Amygdala (tissue), 56 donors: ENCODE measurements at regions not wholly inside any gene's neighbourhood (a gene's known extent, or its start where the extent isn't known, plus 50 kb on each side); places are given as distances from the start of the nearest gene placed in this dataset.

Experiments used
- DNase-seq, 56 donors: peaks; one replicate each; lab custom pipeline; 2025; lab: John Stamatoyannopoulos, UW

DNA sequence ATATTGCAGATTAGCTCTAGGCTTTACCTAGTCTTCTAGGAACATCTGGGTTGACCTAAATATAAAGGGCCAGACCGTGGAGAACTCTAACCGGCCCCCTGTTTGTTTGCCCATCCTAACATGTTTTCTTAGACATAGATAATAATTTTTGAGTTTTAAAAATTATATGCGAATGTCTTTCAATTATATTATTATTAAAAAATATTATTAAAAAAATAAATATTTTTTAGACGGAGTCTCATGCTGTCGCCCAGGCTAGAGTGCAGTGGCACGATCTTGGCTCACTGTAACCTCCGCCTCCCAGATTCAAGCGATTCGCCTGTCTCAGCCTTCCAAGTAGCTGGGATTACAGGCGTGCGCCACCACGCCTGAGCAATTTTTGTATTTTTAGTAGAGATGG, 318.5 kb downstream of the INHBA start:
- no peak for DNase-seq

DNA sequence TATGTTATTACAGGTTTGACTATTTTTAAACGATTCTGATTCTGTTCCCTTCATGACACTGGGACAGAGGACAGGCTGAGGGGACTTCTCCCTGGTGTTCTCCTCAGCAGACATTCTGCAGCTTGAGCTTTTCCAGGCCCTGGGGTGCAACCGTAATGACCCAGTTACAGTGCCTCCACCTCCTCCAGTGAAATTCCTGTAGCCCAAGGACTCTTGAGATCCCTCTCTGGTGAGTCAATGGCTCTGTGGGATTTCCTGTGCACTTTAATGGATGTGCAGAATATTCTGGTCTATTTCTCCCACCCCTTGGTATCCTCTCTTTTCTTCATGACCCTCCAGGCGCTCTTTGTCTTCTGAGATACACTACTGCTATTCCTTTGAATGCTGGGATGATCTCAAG, 319.3 kb downstream of the INHBA start:
- DNase-seq, result no peak

DNA sequence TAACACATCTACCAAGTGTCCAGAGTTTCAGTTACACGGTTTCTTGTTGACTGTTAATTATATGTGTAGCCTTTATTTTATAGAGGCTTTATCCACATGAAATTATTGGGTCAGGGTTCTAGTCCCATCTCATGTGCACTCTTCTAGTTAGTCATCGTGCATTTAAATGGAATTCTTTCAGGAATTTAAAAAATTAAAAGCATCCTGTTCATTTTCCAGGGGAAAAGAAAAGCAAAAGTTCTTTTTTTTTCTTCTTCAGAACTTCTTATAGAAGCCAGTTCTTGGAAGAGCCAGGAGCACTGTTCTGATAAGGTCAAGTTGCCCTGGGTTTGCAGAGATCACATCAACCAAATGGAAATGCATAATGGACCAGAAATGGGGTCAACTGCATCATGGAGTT, 324.7 kb downstream of the INHBA start:
- no peak for DNase-seq

DNA sequence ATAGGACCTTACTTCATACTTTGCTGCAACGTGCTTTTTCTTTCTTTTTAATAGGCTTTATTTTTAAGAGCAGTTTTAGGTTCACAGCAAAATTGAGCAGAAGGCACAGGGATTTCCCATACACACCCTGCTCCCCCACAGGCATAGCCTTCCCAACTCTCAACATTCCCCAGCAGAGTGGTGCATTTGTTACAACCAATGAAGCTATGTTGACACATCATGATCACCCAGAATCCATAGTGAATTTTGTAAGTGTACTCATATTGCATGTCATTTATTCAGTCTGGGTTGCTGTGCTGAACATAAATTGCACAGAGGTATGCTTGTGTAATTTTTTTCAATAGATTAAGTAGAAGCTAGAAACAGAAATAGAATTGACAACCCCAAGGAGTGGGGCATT, 327.3 kb downstream of the INHBA start:
- no peak for DNase-seq

GRCh38 chr7:41374150-41374848, 328.6 kb downstream of the INHBA start:
- DNase-seq, result no peak

DNA sequence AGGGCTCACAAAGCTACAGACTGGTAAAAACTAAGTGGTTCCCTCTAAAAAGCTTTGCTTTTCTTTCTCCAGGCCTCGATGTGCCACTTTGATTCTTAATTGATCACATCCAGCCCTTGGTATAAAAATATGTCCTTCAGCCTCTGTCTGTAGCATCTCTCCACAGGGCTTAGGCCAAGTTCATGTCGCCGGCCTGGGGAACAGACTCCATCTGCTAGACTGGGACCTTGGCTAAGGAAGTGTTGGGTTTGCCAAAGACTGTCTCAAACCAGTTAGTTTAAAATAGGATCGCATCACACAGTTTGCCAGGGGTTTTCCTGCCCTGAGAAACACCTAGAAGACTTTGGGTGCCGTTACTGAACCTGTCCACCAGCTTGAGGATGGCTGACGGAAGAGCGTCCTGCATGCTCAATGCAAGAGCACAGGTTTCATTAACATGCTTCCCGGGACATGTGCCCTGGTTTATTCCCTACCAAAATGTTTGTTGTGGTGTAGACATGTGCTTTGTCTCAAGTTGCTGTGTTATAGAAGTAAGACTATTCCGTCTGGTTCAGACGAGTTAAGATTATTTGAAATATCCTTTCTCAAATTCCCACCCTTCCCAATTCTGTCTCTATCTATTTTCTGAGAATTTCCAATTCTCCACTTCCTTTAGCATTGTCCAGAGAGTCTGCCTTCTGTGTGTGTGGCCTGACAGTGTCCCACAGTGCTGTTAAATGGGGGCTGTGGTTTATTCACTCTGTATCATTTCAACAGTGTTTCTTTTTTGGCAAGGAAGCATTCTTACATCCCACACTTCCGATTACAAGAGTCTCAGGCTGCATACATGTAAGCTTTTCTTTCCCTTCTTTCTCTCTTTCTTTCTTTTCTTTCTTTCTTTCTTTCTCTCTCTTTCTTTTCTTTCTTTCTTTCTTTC, 334.7 kb downstream of the INHBA start:
- no peak for DNase-seq

DNA sequence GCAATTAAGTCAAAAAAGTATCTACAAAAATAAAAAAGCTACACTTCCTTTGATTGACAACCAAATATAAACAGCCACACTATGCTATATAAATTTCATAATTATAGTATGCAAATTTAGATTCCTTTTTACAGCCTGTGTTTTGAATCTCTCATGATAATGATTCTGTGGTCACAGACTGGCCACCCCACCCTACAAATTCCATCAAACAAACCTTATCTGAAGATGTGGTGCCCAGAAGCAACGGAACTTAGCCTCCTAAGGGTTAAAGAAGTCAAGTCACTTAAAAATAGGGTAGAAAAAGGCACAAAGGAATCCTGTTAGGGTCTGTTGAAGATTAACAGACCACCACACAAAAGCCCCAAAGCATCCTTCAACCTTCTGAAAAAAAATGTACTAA, 351.8 kb downstream of the INHBA start:
- no peak for DNase-seq

DNA sequence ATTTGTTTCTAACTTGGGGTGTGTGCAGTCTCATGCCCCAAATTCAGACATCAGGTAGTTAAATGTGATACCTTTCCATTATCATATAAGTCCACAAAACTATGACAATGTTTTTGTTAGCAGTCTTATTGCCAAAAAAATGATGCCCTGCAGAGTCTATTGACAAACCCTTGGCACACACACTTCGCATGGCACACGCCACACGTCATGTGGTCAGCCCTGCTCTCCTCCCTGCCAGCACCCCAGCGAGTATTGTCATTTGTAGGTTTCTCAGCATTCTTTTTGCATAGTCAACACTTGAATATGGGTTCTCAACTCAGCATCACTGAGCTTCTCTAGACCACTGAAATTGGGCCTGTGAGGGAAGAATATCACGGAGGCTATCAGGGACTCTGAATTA, 356.0 kb downstream of the INHBA start:
- DNase-seq, result no peak

DNA sequence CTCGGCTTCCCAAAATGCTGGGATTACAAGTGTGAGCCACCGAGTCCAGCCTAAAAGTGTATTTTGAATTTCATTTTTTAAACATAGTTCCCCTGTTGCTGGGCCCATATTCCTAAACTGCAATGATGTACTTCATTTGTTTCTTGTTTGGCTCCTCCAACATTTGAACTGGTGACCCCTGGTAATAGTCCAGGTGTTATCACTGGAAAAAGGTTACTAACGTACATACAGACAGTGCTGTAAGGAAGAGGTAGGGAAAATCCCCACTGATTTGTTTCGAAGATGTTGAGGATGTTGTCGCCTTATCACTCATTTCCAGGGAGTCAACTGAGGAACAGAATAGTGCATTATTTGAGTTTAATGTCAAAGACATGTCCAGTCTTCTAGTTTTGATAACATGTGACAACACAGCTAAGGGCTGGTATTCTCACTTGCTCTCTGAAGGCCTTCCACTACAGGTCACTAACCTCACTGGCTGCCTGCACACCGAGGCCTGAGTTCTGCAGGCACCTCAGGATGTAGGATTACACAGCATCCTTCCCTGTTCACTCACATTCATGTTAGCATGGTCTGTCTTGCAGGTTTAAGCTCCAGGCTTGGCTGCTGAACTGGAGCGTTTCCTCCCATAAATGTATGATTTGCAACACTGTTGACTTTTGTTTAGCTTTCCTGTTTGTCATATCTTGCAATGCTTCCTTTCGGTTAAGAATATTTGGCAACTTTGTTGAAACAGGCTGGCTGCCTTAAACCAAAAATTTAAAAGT, 362.8 kb downstream of the INHBA start:
- DNase-seq, result no peak

DNA sequence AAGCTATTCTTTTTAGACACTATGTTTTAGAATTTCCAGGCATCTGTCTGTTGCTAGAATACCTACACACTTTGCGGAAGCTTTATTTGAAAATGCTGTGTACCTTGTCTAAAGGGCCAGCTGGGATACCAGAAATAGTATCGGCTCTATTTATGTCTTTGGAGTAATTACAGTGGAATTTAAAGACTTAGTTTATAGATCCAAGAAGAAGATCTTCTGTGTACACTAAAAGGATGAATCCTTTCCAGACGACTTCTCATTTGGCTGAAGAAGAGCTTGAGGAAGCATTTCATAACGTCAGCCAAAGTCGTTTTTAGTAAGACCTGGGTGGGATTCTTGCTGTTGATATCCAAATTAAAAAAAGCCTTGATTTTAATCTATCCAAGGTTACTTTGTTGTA, 365.9 kb downstream of the INHBA start:
- DNase-seq, result no peak

DNA sequence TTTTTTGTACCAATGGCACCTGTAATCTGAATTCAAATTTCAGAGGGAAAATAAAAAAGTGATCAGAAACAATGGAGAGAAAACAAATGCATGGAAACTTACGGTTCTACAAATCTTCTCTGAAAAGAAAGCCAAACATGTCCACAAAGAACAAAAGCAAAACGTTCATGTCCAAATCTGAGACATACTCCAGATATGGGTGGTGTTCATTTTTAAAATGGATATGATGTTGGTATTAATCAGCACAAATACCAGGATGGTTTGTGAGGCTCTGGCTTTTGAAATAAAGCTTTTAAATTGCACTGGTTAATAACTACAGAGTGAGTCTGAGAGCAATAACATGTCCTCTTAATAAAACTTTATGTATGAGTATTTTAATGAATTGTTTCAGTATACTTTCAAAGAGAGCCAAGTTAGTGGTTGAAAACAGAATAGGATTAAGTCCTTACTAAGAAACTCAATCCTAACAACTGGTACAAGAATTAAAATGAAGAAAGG, 366.4 kb downstream of the INHBA start:
- DNase-seq, result no peak

DNA sequence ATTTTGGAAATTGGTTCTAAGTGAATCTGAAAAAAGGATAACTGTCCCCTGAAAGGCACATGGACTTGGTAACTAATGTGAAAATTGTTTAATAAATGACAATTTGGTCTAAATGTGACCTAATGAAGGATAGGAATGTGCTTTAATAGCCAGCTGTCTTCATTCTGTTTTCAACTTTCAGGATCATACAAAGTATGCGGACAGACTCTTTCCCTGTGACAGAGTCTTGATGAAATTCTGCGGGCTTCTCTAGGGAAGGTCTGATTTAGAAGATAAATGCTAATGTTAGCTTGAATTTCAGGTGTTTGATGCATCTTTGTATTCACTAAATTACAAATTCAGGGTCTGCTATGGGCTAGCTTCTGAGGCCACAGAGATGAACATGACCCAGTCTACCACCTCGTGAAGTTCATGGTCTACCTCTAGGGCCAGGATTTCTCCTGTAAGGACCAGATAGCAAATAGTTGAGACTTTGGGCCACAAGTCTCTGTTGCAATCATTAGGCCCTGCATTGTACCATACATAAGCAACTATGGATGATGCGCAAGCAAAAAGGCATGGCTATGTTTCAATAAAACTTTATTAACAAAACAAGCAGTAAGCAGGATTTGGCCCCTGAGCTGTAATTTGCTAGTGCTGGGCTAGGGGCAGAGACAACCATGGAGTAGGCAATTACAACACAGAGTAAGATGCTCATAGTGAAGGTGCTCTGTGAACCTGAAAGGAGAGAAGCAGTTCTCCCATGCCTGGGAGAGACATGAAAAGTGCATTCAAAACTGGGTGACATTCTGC, 368.6 kb downstream of the INHBA start:
- no peak for DNase-seq

GRCh38 chr7:41333511-41333910, 369.4 kb downstream of the INHBA start:
- DNase-seq, result no peak

GRCh38 chr7:41331194-41331593, 371.7 kb downstream of the INHBA start:
- DNase-seq, result no peak

- DNase-seq, result no peak
These were observed 374.3 kb downstream of the INHBA start for GRCh38 chr7:41328544-41328943.

DNA sequence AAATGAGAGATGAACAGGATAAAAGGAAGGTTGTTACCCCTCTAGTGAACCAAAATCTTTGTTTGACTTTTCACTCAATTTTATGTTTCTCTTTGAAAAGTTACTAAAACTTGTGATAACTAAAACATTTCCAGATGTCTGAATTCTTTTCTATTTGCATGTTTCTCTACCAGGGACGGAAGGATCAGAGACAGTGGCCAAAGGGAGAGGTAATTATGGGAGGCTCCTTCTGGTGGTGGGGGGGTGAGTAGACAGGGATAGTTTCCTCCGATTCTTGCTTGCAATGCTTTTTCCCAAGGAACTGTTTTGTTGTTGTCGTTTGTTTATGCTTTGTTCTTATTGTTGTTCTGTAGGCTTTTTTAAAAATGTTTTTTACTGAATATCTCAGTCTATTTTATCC, 374.8 kb downstream of the INHBA start:
- no peak for DNase-seq

DNA sequence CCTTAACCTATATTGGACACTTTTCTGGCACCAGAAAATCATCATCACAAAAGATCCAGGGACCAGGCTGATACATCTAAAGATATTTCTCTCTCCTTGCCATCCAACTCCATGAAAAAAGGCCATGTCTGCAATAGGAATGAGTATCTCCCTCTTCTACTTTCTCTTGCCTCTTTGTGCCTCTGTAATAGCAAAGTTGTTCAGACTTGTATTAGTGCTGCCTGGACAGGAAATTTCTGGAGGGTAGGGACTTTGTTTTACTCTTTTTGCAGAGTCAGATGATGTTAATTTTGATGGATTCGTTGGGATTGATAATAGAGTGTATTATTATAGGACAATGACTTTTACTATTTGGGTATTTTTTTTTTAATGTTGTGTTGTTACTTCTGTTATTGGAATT, 376.3 kb downstream of the INHBA start:
- DNase-seq, result no peak

GRCh38 chr7:41323806-41324205, 379.1 kb downstream of the INHBA start:
- DNase-seq, result no peak

DNA sequence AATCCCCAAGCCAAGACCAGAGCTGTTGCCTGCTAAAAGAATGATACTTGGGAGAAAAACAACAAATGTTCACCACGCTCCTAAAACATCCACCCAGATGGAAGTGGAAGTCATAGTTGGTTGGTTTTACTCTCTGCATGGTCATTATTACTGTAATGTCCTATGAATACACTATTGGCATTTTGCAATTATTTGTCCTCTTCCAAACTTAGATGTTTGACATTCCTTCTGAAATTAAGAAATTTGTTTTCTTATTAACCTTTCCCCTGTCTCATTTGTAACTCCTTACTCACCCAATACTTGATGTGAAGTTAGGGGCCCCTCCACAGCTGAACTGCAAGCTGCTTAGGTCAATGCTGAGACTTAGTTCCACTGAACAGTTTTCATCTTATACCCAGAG, 383.3 kb downstream of the INHBA start:
- DNase-seq, result no peak

GRCh38 chr7:41316410-41316809, 386.5 kb downstream of the INHBA start:
- no peak for DNase-seq
